ENCODE measurements at regions not wholly inside any gene's neighbourhood (a gene's known extent, or its start where the extent isn't known, plus 50 kb on each side); places are given as distances from the start of the nearest gene placed in this dataset.

DNA sequence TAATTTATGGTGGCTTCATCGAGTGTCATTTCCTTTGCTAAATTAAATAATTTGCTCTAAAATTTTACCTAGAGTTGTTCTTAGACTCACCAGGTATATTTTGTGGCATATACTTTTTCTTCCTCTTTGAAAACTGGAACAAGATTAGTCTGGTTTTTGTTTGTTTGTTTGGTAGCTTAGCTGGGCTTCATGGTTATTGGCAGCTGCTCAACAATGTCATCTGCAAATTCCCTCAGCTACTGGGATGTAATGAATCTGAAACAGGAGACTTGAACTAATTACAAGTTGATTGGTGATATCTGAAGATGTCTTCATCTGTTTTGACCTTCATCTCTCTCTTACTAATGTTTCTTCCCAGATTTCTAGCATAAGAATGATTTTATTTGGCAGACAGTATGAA is 270.5 kb upstream of the P2RY1 start:
- DNase-seq (ENCODE audit: low spot score), result no peak
- no peak for ATAC-seq (ENCODE audit: low read depth)
- H3K4me3 ChIP-seq (ENCODE audit: severe bottlenecking), result no peak overlapping the region
- TF ChIP-seq, protein P1, sequence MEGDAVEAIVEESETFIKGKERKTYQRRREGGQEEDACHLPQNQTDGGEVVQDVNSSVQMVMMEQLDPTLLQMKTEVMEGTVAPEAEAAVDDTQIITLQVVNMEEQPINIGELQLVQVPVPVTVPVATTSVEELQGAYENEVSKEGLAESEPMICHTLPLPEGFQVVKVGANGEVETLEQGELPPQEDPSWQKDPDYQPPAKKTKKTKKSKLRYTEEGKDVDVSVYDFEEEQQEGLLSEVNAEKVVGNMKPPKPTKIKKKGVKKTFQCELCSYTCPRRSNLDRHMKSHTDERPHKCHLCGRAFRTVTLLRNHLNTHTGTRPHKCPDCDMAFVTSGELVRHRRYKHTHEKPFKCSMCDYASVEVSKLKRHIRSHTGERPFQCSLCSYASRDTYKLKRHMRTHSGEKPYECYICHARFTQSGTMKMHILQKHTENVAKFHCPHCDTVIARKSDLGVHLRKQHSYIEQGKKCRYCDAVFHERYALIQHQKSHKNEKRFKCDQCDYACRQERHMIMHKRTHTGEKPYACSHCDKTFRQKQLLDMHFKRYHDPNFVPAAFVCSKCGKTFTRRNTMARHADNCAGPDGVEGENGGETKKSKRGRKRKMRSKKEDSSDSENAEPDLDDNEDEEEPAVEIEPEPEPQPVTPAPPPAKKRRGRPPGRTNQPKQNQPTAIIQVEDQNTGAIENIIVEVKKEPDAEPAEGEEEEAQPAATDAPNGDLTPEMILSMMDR (IDR thresholded peaks at IDR 0.05; ENCODE audit: poor library complexity, severe bottlenecking), result no peak
- no peaks in the 10 kb centered on the region for H3K27me3 ChIP-seq (ENCODE audit: insufficient read depth, poor library complexity, severe bottlenecking)
- H3K36me3 ChIP-seq (ENCODE audit: low read depth), result no peaks in the 10 kb centered on the region
- no peaks in the 10 kb centered on the region for H3K4me1 ChIP-seq (ENCODE audit: insufficient read depth, poor library complexity, severe bottlenecking)
- no peak overlapping the region for H3K27ac ChIP-seq (ENCODE audit: poor library complexity, severe bottlenecking)
- H3K9me3 ChIP-seq (ENCODE audit: severe bottlenecking), result no peaks in the 10 kb centered on the region

GRCh38 chr3:152574461-152575079 is 260.4 kb upstream of the P2RY1 start:
- no peaks in the 10 kb centered on the region for H3K9me3 ChIP-seq (ENCODE audit: severe bottlenecking)
- H3K27me3 ChIP-seq (ENCODE audit: insufficient read depth, poor library complexity, severe bottlenecking), result no peaks in the 10 kb centered on the region
- DNase-seq (ENCODE audit: low spot score) (no peak), ATAC-seq (ENCODE audit: low read depth) (peak; percentile 69)
- no peaks in the 10 kb centered on the region for H3K36me3 ChIP-seq (ENCODE audit: low read depth)
- TF ChIP-seq, protein P1 (IDR thresholded peaks at IDR 0.05; ENCODE audit: poor library complexity, severe bottlenecking), result peak; percentile 72
- no peaks in the 10 kb centered on the region for H3K4me1 ChIP-seq (ENCODE audit: insufficient read depth, poor library complexity, severe bottlenecking)
- H3K27ac ChIP-seq (ENCODE audit: poor library complexity, severe bottlenecking), result no peak overlapping the region
- H3K4me3 ChIP-seq (ENCODE audit: severe bottlenecking), result no peak overlapping the region

GRCh38 chr3:152578769-152579168 is 256.2 kb upstream of the P2RY1 start:
- H3K36me3 ChIP-seq (ENCODE audit: low read depth), result no peaks in the 10 kb centered on the region
- TF ChIP-seq, protein P1 (IDR thresholded peaks at IDR 0.05; ENCODE audit: poor library complexity, severe bottlenecking), result no peak
- H3K4me3 ChIP-seq (ENCODE audit: severe bottlenecking), result no peak overlapping the region
- H3K4me1 ChIP-seq (ENCODE audit: insufficient read depth, poor library complexity, severe bottlenecking), result no peaks in the 10 kb centered on the region
- H3K9me3 ChIP-seq (ENCODE audit: severe bottlenecking), result no peaks in the 10 kb centered on the region
- DNase-seq (ENCODE audit: low spot score) (no peak), ATAC-seq (ENCODE audit: low read depth) (no peak)
- H3K27ac ChIP-seq (ENCODE audit: poor library complexity, severe bottlenecking), result no peak overlapping the region
- no peaks in the 10 kb centered on the region for H3K27me3 ChIP-seq (ENCODE audit: insufficient read depth, poor library complexity, severe bottlenecking)

DNA sequence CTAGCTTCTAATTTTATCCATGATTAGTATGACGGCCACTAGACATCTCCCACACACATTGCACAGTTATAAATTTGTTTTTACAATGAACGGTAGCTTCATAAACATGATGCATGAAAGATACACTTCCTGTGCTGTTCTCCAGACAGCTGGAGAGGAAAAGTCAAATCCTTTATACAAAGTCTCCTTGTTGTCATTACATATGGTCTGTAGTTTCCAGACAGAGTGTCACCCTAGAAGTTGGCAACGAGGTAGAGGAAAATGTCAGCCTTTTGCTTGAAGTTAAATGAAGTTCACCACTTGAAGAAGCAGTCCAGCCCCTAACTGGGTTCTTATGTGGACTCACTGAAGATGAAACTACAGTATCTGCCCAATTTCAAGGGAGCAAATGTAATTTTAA is 253.0 kb upstream of the P2RY1 start:
- no peaks in the 10 kb centered on the region for H3K9me3 ChIP-seq (ENCODE audit: severe bottlenecking)
- no peaks in the 10 kb centered on the region for H3K36me3 ChIP-seq (ENCODE audit: low read depth)
- H3K27me3 ChIP-seq (ENCODE audit: insufficient read depth, poor library complexity, severe bottlenecking), result no peaks in the 10 kb centered on the region
- H3K4me3 ChIP-seq (ENCODE audit: severe bottlenecking), result no peak overlapping the region
- ATAC-seq (ENCODE audit: low read depth) (no peak), DNase-seq (ENCODE audit: low spot score) (no peak)
- no peaks in the 10 kb centered on the region for H3K4me1 ChIP-seq (ENCODE audit: insufficient read depth, poor library complexity, severe bottlenecking)
- H3K27ac ChIP-seq (ENCODE audit: poor library complexity, severe bottlenecking), result no peak overlapping the region
- TF ChIP-seq, protein P1 (IDR thresholded peaks at IDR 0.05; ENCODE audit: poor library complexity, severe bottlenecking), result no peak

DNA sequence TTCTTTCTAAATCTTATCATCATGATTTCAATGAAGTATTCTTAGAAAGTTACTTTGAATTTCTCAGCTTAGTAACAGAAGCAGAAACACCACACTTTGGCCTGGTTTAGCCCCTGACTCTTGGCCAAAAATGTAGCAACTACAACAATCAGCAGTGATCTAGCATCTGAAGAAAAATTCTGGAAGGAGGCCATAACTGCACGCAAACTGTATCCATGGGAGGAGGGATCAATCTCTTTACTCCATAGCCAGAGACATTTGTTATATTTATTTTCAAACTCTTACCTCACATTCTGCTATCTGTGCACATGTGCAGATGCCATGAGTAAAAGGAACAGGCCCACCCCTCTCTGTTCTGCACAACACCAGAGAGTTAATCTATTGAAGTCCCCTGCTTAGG is 251.0 kb upstream of the P2RY1 start:
- H3K4me1 ChIP-seq (ENCODE audit: insufficient read depth, poor library complexity, severe bottlenecking), result no peaks in the 10 kb centered on the region
- H3K27ac ChIP-seq (ENCODE audit: poor library complexity, severe bottlenecking), result no peak overlapping the region
- no peak for ATAC-seq (ENCODE audit: low read depth)

More for the DNA sequence above, 251.0 kb upstream of the P2RY1 start:
- TF ChIP-seq, protein P1 (IDR thresholded peaks at IDR 0.05; ENCODE audit: poor library complexity, severe bottlenecking), result no peak
- DNase-seq (ENCODE audit: low spot score), result no peak
- Histone ChIP-seq H3K9me3 (ENCODE audit: severe bottlenecking) (no peaks in the 10 kb centered on the region), H3K36me3 (ENCODE audit: low read depth) (no peaks in the 10 kb centered on the region), H3K4me3 (ENCODE audit: severe bottlenecking) (no peak overlapping the region), H3K27me3 (ENCODE audit: insufficient read depth, poor library complexity, severe bottlenecking) (no peaks in the 10 kb centered on the region)
